K562 (cell line): ENCODE measurements at regions not wholly inside any gene's neighbourhood (a gene's known extent, or its start where the extent isn't known, plus 50 kb on each side); places are given as distances from the start of the nearest gene placed in this dataset.

Experiments
- ATAC-seq: fragments of 200-7000 bp; cut with Tn5 transposase; 3 replicates; pipeline ENCODE4 v1.9.1; 2020; ENCODE audit warnings: moderate library complexity
- BruUV-seq: library from RNA; stranded (reverse); fragments of 400-500 nt; replicated peaks from 2 replicates; lab custom pipeline; 2021; lab: Mats Ljungman, UMichigan
- CTCF ChIA-PET: fragments of 300-600 bp; formaldehyde crosslinking; extraction: SDS; loops from one replicate; lab custom pipeline; 2021; ENCODE audit warnings: low intra/inter-chr PET ratio; lab: Yijun Ruan, JAX
- POLR2A ChIA-PET: fragments of 300-600, 350-650 bp; sonication (Branson Sonifier 250); formaldehyde crosslinking; extraction: SDS; loops from one replicate; lab custom pipeline; 2021; ENCODE audit warnings: antibody characterized with exemption, inconsistent platforms; lab: Yijun Ruan, JAX
- DNase-seq, 4 experiments: peaks; one replicate each; pipeline versions ENCODE4 v3.0.0 to v3.0.0-alpha.2; 2011 to 2018; ENCODE audit warnings: low spot score in 3 of 4, mixed read lengths in 3 of 4; ENCODE audit errors: extremely low read depth in 1 of 4
- FAIRE-seq: peaks from 2 replicates; lab custom pipeline; 2011; peaks lifted over from hg19 to GRCh38; lab: Jason Lieb, UNC
- H2AFZ ChIP-seq: 2 replicates; pipeline ENCODE4 v1.6.0; 2011; ENCODE audit warnings: low read depth, low read length, control low read depth, inconsistent platforms
- H3K27ac ChIP-seq: fragments of 200-600 bp; 3 replicates; pipeline ENCODE4 v1.8.0; 2011; ENCODE audit warnings: low read depth, mild to moderate bottlenecking, control low read depth, inconsistent platforms, low read length, moderate library complexity, mixed read lengths; ENCODE audit errors: extremely low read depth
- H3K27me3 ChIP-seq, 2 experiments: fragments of 300-600 bp in 1 of 2; 2 replicates in 1 of 2; 3 replicates in 1 of 2; pipeline versions ENCODE4 v1.6.0 to v1.8.0; 2011; ENCODE audit warnings: inconsistent platforms in 2 of 2, low read length in 2 of 2, mild to moderate bottlenecking in 1 of 2, mixed read lengths in 1 of 2, moderate library complexity in 1 of 2; ENCODE audit not compliant: control insufficient read depth in 2 of 2, insufficient read depth in 2 of 2
- H3K36me3 ChIP-seq: fragments of 300-600 bp; 3 replicates; pipeline ENCODE4 v1.8.0; 2011; ENCODE audit warnings: mild to moderate bottlenecking, low read length, inconsistent platforms; ENCODE audit not compliant: control insufficient read depth, insufficient read depth
- H3K4me1 ChIP-seq, 2 experiments: fragments of 200-600 bp in 1 of 2; replicated peaks in 1 of 2; 2 replicates in 1 of 2; 3 replicates in 1 of 2; pipeline versions ENCODE4 v1.5.1 to v1.8.0; 2011; ENCODE audit warnings: inconsistent platforms in 2 of 2, low read length in 2 of 2, mild to moderate bottlenecking in 1 of 2, mixed read lengths in 1 of 2, moderate library complexity in 1 of 2; ENCODE audit not compliant: control insufficient read depth in 2 of 2, insufficient read depth in 2 of 2
- H3K4me2 ChIP-seq: 2 replicates; pipeline ENCODE4 v1.6.1; 2011; ENCODE audit warnings: low read length, control low read depth, inconsistent platforms, mixed read lengths; ENCODE audit not compliant: insufficient read depth
- H3K4me3 ChIP-seq: fragments of 200-600 bp; sonication (generic), shearing (Covaris generic); 2 replicates; pipeline ENCODE4 v1.5.1; 2016; ENCODE audit warnings: control low read depth, inconsistent platforms
- H3K79me2 ChIP-seq: fragments of 200-600 bp; 3 replicates; pipeline ENCODE4 v1.8.0; 2011; ENCODE audit warnings: low read length, inconsistent platforms; ENCODE audit not compliant: control insufficient read depth, insufficient read depth
- H3K9ac ChIP-seq, 2 experiments: 2 replicates each; pipeline versions ENCODE4 v1.6.0 to v1.6.1; 2011; ENCODE audit warnings: low read depth in 2 of 2, low read length in 2 of 2, control low read depth in 1 of 2, inconsistent platforms in 1 of 2, mild to moderate bottlenecking in 1 of 2, mixed read lengths in 1 of 2; ENCODE audit not compliant: insufficient read depth in 1 of 2
- H3K9me1 ChIP-seq: one replicate; pipeline ENCODE4 v1.6.0; 2011; ENCODE audit warnings: inconsistent platforms, mild to moderate bottlenecking, low read length, moderate library complexity; ENCODE audit not compliant: control insufficient read depth, insufficient read depth
- H3K9me3 ChIP-seq: replicated peaks from 2 replicates; pipeline ENCODE4 v1.5.1; 2011; ENCODE audit warnings: low read depth, low read length, inconsistent platforms; ENCODE audit not compliant: control insufficient read depth, insufficient read depth
- H4K20me1 ChIP-seq: replicated peaks from 2 replicates; pipeline ENCODE4 v1.6.1; 2011; ENCODE audit warnings: low read length, inconsistent platforms, mixed read lengths; ENCODE audit not compliant: control insufficient read depth, insufficient read depth
- ELF2 ChIP-seq: fragments of 250-450 bp; sonication (Bioruptor Pico); IDR thresholded peaks from 2 replicates; pipeline ENCODE4 v1.5.0; 2021; ENCODE audit warnings: mild to moderate bottlenecking
- PHF20 ChIP-seq: fragments of 450-650 bp; IDR thresholded peaks from 2 replicates; pipeline ENCODE4 v1.6.1; 2018; ENCODE audit not compliant: partially characterized antibody
- REST ChIP-seq, 2 experiments: fragments of 450-650 bp; formaldehyde crosslinking in 1 of 2; IDR thresholded peaks; 2 replicates each; pipeline versions ENCODE4 v1.4.0 to v1.6.1; 2014 to 2020; ENCODE audit warnings: mild to moderate bottlenecking in 2 of 2, borderline replicate concordance in 1 of 2, low read depth in 1 of 2
- SETDB1 ChIP-seq: IDR thresholded peaks from one replicate; pipeline ENCODE4 v1.6.1; 2012; ENCODE audit warnings: low read length, control low read depth, inconsistent platforms
- TCFL5 ChIP-seq: fragments of 250-450 bp; sonication (Bioruptor Pico); conservative IDR thresholded peaks from 2 replicates; pipeline ENCODE4 v1.6.1; 2021; ENCODE audit warnings: mild to moderate bottlenecking, moderate library complexity, matching md5 sums
- ZNF707 ChIP-seq: fragments of 250-450 bp; sonication (Bioruptor Pico); conservative IDR thresholded peaks from 2 replicates; pipeline ENCODE4 v1.8.0; 2022; ENCODE audit warnings: inconsistent platforms, mild to moderate bottlenecking, moderate library complexity
- WGBS: fragments of 100-300 bp; shearing (Covaris generic); methylation state at CpG from one replicate; pipeline ENCODE4 v1.1.6; 2016; ENCODE audit warnings: low coverage, mixed read lengths; ENCODE audit not compliant: insufficient coverage; ENCODE audit errors: missing lambda C conversion rate; 5-methylcytosine and 5-hydroxymethylcytosine counted together
- in situ Hi-C: fragments of 300-500 bp; cut with MboI; formaldehyde crosslinking; loops from 4 replicates; pipeline ENCODE4 v1.15.0; 2018; ENCODE audit warnings: inconsistent platforms, mixed read lengths
- intact Hi-C: fragments of 100-400 bp; cut with micrococcal nuclease; formaldehyde crosslinking; loops from 2 replicates; pipeline ENCODE4 v1.14.2; 2022
- TF ChIP-seq, protein P1 (sequence below): fragments of 250-450 bp; sonication (Bioruptor Pico); IDR thresholded peaks from 2 replicates; pipeline ENCODE4 v1.5.0; 2020; ENCODE audit warnings: mild to moderate bottlenecking

DNA sequence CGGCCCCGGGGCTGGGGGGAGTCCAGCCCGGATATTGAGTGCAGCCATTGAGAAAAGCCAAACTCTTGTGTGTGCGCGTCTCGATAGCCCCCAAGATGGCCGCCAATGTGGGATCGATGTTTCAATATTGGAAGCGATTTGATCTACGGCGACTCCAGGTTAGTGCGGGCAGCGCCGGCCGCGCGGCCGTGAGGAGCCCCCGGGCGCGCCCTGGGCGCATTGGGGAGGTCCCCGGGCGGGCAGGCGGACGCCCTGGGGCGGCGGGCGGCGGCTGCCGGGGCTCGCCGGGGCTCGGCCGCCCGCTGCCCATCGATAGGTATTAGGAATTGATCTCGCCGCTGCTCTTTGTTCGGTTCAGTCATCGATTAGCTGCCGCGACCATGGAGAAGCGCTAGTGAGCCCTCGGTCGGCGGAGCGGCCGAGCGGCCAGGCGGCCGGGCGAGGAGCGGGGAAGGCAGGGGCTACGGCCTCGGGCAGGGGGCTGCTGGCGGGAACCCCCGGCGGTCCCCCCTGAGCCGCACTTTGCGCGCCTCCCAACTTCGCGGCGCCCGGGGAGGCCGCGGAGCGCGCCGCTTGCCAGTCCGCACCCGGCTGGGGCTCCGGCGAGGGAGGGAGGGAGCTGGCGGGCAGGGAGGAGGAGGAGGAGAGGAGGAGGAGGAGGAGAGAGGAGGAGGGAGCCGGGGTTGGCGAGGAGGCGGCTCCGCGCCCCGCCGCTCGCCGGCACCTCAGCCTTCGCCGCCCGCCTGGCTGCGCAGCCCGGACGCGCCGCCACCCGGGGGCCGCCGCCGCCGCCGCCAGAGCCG, 113.9 kb upstream of the MYL2 start, which contains the start of gene CUX2:
Gene CUX2, plus strand, starts transcription at position 83 of the 803 bp plus-strand sequence.
- Histone ChIP-seq H3K9me3 (no peaks in the 10 kb centered on the region), H4K20me1 (no peaks in the 10 kb centered on the region), H3K9me1 (no peaks in the 10 kb centered on the region)
- 49% methylated on average over 39 of the region's 100 CpGs for WGBS
- CTCF ChIA-PET, result no interaction called here
- no peak for TF ChIP-seq PHF20
- TF ChIP-seq ELF2, result no peak
- TF ChIP-seq, protein P1, sequence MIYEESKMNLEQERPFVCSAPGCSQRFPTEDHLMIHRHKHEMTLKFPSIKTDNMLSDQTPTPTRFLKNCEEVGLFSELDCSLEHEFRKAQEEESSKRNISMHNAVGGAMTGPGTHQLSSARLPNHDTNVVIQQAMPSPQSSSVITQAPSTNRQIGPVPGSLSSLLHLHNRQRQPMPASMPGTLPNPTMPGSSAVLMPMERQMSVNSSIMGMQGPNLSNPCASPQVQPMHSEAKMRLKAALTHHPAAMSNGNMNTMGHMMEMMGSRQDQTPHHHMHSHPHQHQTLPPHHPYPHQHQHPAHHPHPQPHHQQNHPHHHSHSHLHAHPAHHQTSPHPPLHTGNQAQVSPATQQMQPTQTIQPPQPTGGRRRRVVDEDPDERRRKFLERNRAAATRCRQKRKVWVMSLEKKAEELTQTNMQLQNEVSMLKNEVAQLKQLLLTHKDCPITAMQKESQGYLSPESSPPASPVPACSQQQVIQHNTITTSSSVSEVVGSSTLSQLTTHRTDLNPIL (CRISPR knock-in tag), result no peak
- TF ChIP-seq REST (IDR thresholded peaks at IDR 0.05; ENCODE audit: borderline replicate concordance), result no peak
- no peak for TF ChIP-seq REST (CRISPR knock-in tag; IDR thresholded peaks at IDR 0.05; ENCODE audit: low read depth)
- TF ChIP-seq SETDB1, result no peak
- TF ChIP-seq ZNF707 (CRISPR knock-in tag), result no peak
- no peak for TF ChIP-seq TCFL5 (CRISPR knock-in tag)
- TF ChIP-seq, all 486 proteins: peak for 0
- H3K27me3 ChIP-seq, result peaks cover 17 to 39% of the 10 kb centered on the region in 2 experiments
- DNase-seq (no peak), FAIRE-seq (no peak), ATAC-seq (no peak)
- H3K4me3 ChIP-seq, result no peak within 1 kb of the TSS
- no peaks in the 10 kb centered on the region for H3K79me2 ChIP-seq
- POLR2A ChIA-PET, result no interaction called here
- H3K4me2 ChIP-seq, result no peak within 1 kb of the TSS
- no peak within 1 kb of the TSS for H3K9ac ChIP-seq
- in situ Hi-C loops, result no loop called here
- no peaks in the 10 kb centered on the region for H3K36me3 ChIP-seq
- no peak within 1 kb of the TSS for H2AFZ ChIP-seq
- peaks cover 0 to 6% of the 10 kb centered on the region in 2 experiments; a peak in 2 of 5 replicates for H3K4me1 ChIP-seq
- intact Hi-C loops, result no loop called here
- BruUV-seq, result no TSS peak
- no peak within 1 kb of the TSS for H3K27ac ChIP-seq
